HG02884 (cell line): ENCODE measurements at regions not wholly inside any gene's neighbourhood (a gene's known extent, or its start where the extent isn't known, plus 50 kb on each side); places are given as distances from the start of the nearest gene placed in this dataset.
"Not testable (repeated sequence)": the region's sequence is repeated elsewhere in the genome, so short reads cannot be mapped to it uniquely, and the experiment has no call there.

Experiments
- ATAC-seq: cut with Tn5 transposase; IDR thresholded peaks from one replicate; pipeline ENCODE4 v1.9.1; 2021; ENCODE audit warnings: mild to moderate bottlenecking, moderate library complexity; ENCODE audit not compliant: unreplicated experiment

DNA sequence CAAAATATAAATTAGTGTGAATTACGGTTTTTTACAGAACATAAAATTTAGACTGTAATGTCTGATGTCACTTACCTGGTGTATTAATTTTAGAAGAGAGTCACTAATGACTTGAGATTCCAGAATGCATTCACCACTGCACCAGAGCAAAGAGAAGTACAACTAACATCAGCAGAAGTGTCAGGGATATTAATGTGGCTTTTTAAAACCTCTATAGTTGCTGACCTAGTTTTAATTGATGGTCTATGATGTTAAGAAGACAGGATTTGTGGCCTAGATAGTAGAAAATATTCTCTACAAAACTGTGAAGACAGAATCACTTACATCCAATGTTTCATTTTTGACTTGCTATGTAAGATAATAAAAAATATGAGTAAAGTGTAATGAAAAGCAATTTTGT is 1181.6 kb downstream of the RAPGEF2 start:
- no peak for ATAC-seq

DNA sequence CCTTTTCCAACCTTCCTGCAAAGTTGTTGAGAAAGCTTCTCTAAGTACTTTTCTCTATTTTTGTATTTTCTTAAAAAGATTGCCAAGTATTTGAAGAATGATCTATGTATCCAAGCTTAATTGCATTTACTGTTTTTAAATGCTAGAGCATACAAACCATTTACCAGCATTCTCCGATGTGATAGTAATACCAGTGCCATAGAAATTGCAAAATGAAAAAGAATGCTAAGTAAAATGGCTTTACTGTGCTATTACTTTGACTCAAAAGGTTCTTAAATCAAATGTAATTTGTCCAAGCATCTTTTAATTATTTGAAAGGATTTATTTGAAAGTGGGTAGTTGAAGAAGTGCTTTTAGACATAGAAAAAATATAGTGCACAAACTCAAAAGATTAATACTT is 1183.2 kb downstream of the RAPGEF2 start:
- ATAC-seq, result no peak

DNA sequence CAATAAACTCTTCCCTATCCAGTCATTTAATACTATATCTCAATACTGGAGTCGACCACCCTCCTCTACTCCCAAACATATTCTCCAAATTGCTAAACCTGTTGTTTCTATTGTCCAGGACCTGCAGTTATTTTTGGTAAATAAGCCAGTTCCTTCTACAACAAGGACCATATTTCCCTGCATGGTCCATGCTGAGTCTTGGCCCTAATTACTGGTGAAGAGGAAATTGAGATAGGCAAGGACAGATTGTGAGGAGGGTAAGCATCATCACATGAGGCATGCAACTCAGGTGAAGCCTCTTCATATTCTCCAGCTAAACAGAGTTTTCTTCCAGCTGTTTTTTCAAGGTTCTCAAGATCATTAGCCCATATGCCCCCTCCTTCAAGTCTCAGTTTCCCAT is 1193.6 kb downstream of the RAPGEF2 start:
- no peak for ATAC-seq

DNA sequence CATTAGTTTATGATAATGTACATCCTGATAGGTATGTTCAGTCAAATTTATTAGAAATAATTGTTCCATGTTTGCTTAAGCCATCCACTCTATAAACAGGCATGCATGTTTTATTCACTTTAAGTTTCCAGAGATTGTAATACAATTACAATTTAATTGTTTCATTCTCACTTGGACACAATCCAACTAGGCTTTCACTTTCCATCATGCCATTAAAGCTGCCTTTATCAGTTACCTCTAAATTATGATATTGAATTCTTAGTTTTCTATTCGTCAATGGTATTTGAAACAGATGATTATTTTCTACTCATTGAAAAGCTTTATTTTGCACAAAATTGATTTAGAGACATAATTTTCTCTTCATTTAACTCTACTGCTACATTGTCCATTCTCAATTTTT is 1196.3 kb downstream of the RAPGEF2 start:
- ATAC-seq, result no peak

DNA sequence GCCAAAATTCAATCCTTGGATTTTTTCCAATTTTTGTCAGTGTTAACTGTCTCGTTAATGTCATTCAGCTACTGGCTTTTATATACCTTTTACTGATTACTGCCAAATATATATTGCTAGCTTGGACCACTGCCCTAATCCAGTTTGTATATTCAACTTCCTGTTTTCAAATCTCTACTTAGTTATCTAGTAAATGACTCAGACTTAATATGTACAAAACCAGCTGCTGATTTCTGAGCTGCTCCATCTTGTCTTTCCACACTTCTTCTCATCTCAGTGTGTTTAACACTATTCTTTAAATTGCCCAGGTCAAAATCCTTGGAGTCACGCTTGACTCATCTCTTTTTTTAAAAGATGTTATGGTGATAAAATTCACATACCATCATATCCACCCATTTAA is 1196.7 kb downstream of the RAPGEF2 start:
- no peak for ATAC-seq

DNA sequence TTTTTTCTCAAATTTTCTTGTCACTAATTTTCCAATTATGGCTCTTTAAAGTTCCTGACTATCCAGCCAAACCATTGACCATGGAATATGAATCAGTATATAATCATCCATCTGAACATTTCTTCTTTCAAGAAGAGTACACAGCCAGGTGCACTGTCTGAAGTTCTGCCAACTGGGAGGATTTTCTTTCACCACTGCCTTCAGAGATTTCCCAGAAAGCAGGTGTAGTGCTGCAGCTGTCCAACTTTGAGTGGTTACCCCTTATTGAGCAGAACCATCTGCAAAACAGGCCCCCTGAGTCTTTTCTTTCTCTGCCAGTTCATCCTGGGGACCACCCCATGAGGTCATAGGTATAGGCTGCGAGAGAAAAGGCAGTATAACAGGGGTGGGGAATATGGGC is 1213.2 kb downstream of the RAPGEF2 start:
- no peak for ATAC-seq

DNA sequence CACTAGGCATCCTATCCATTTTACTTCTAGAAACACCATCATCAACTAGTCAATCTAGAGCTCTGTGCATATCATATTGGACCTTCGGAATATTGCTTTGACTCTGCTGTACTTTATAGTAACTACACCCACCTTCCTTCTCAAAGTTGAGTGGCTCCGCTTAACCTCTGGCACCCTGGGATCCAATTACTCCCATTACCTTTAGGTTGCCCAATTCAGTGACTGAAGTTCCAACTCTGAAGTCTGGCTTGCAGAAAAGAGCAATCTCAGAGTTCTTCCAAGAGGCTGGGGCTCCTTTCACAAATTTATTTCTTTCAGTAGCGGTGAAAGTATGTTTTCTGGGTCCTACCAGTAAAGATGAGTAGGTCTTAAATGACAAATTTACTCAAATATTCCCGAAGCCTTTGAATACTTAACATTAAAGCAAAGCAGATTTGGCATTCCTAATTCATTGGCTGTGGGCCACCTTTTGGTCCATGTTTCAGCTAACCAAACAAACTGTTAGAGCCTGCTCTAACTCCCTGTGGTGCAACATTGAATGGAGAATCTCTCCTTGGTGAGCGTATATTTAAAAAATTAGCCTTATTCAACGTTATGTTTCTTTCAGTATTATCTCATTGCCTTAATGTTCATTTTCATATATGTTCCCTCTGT is 1215.8 kb downstream of the RAPGEF2 start:
- no peak for ATAC-seq

DNA sequence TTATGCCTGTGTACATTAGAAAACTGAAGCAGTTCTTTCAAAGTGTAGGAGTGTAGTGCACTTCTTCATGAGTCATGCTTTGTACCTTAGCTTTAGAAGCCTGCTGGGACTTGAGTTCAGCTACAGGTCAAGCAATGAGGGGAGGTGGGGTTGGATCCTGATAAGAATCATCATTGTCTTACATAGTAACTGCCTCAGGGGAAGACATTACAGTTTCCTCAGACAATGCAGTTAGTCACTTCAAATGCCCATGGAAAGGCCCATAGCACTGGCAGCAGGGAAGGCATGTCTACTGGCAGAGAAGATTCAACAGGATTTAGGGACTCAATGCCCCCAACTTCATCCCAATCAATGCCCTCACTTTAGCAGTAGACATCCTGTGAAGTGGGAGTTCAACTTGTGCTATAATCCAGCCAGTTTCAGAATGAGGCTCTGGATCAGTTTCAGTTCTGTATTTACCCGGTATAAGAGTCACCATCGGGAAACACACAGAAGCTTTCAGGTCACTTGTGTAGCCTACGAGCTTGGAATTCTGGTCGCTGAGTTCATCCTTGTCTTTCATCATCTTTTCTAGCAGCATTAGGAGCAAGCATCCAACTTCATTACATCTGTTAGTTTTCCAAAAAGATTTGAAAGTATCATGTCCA is 1216.5 kb downstream of the RAPGEF2 start:
- ATAC-seq, result no peak

DNA sequence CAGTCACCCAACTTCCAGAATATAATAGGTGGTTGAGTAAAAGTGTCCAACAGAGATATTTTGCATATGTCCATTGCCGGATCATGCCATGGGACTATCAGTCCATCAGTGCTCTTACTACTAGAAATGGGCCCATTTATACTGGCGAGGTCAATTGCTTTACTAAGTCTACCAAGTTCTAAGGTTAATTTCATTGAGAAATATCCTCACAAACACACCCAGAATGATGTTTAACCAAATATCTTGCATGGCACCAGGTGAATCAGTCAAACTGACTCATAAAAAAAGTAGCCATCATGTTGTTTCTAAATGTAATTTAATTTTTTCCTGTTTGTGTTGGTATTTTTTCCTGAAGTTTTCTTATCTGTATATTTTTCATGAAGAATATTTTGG is 1217.0 kb downstream of the RAPGEF2 start:
- ATAC-seq, result no peak

DNA sequence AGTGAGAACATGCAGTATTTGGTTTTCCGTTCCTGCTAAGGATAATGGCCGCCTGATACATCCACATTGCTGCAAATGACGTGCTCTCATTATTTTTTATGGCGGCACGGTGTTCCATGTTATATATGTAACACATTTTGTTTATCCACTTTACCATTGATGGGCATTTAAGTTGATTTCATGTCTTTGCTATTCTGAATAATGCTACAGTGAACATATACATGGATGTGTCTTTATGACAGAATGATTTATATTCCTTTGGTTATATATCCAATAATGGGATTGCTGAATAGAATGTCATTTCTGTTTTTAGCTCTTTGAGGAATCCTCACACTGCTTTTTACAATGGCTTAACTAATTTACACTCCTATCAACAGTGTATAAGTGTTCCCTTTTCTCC is 1223.2 kb downstream of the RAPGEF2 start:
- ATAC-seq, result no peak

DNA sequence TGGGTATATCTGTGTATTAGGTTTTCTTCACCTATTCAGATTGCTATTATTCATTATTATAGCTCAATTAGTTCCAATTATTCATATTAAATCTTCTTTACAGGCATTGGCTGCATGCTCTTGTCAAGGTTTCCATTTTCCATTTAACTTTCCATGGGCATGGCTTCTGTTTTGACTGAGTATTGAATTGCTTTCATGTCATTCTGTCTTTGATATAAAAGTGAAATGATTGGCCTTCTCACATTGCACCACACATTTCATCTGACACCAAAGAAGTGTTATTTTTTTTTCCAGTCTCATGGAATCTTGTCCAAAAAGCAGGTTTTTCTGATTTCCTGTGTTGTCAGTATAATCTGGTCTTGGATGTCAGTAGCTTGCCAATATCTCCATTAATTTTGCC is 1244.3 kb downstream of the RAPGEF2 start:
- ATAC-seq, result no peak

DNA sequence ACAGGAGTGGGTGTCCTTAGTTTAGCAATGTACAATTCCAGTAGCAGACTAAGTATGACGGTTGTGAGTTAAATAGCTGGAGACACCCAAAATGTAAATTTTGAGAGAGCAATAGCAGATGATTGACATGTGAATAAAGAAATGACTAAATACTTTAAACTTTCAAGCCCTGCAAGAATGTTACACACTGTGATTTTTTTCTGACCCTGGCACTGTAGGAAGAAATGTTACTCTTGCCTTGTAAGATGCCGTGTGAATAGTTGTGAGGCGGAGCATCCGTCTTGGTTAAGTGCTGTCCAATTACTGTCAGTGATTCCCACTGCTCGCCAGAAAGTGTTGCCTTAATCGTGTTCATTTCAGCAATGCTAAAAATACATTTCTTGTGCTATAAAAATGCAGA is 1248.1 kb downstream of the RAPGEF2 start:
- ATAC-seq, result no peak

DNA sequence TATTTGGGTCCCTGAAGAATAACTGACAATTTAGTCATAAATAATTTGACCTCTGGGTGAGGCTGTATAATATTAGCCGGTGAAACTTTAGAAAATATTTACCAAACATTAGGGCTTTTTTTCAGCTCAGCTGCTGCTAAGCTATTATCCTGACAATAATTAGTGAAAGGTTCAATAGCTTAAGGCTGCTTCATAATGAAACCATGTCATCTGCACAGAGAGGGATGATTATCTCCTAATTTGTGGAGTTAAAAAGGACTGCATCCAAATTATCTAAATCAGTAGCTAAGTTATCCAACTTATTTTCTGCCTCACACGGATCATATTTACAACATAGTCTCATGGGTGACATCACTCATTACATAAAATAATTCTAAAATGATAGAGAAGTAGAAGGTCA is 1249.8 kb downstream of the RAPGEF2 start:
- no peak for ATAC-seq

DNA sequence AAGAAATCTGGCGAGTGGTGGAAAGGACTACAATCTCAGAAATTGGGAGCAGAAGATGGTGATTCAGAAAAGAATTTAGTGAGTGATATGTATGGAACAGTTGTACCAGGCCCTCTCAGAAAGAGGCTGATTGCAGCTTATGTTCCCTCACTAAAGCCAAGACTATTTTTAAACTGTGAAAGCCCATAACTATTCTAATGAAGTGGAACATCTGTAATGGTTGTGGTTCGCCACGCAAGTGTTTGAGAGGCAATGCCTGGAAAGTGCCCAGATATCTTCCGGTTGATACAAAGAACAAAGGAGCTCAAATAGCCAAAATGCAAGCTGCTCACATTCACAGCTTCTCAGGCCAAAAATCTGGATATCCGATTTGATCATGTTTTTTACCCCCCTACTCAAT is 1250.7 kb downstream of the RAPGEF2 start:
- no peak for ATAC-seq

DNA sequence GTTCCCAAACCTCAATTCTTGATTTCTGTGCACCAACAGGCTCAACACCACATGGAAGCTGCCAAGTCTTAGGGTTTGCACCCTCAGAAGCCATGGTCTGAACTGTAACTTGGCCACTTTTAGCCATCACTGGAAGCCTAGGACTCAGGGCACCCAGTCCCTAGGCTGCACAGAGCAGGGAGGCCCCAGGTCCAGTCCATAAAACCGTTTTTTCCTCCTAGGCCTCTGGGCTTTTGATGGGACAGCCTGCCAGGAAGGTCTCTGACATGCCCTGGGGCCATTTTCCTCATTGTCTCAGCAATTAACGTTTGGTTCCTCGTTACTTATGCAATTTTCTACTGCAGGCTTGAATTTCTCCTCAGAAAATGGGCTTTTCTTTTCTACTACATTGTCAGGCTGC is 1259.6 kb downstream of the RAPGEF2 start:
- no peak for ATAC-seq

DNA sequence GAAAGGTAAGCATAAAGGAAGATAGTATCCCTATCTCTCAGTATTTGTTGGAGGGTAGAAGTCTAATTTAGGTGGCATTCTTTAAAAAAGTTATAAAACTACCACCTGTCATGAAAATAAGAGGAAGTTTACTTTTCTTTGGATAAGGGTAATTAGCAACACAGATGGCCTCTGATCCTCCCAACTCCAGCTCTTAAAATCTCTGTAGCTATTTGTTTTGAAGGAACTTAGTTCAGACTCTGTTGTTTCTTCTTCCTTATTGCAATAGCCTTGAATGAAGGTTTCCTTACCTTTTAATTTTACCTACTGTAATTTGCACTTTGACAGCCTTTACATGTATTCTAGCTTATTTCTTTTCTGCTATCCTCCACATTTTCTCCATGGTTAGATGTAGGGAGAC is 1261.3 kb downstream of the RAPGEF2 start:
- no peak for ATAC-seq

DNA sequence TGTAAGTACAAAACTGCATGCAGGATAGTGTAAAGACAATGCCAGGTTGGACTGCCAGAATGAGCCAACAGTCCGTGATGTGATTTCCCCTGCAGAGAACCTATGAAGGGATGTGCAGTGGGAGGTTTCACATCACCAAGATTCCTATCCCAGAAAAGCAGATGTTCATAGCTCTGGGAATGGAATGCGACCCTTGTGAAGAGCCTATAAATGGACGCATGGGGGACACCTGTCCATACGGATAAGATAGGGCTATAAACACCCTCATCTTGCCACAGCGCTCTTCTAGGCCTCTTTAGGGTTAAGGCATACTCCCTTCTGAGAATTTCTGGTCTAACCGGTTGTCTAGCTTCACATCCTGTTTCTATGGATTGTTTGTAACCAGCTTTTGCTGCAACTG is 1261.8 kb downstream of the RAPGEF2 start:
- not testable (repeated sequence) for ATAC-seq

DNA sequence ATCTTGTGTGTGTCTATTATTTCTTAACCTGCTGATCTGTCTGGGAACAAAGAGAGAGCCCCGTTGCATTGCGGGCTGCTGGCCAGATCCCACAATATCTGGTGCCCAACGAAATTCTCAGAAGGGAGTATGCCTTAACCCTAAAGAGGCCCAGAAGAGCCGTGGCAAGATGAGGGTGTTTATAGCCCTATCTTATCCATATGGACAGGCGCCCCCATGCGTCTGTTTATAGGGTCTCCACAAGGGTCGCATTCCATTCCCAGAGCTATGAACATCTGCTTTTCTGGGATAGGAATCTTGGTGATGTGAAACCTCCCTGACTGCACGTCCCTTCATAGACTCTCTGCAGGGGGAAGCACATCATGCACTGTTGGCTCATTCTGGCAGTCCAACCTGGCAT is 1262.5 kb downstream of the RAPGEF2 start:
- not testable (repeated sequence) for ATAC-seq

DNA sequence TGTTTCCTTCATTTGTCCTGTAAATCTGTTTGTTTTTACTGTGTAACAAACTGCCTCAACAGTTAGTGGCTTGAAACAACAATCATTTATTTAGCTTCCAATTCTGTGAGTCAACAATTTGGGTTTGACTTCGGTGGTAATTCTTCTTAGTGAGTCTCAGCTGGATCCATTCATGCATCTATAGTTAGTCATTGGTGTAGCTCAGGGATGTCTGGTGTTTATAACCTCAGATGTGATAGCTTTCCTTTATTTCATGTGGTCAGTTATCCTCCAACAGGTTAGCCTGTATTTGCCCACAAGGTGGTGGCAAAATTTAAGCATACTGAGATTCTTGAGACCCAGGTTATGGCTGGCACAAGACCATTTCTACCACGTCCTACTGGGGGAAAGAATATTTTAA is 1267.2 kb downstream of the RAPGEF2 start:
- no peak for ATAC-seq

DNA sequence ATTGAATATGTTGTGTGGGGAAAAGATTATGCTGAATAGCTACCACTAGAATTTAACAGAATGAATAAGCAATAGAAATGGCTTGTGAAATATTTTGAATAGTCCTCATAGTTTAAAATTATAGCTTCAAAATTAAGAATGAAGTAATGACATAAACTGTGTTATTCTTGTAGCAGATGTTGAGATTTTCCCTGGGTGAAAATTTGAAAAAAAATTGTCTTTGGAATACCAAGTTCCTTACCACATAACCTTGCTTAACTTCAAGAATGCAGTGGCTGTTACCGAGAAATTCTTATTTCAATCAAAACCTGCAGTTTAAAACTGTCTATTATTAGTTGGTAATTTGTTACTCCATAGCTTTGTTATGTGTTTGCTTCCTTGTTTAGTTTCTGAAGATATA is 1268.6 kb downstream of the RAPGEF2 start:
- no peak for ATAC-seq

DNA sequence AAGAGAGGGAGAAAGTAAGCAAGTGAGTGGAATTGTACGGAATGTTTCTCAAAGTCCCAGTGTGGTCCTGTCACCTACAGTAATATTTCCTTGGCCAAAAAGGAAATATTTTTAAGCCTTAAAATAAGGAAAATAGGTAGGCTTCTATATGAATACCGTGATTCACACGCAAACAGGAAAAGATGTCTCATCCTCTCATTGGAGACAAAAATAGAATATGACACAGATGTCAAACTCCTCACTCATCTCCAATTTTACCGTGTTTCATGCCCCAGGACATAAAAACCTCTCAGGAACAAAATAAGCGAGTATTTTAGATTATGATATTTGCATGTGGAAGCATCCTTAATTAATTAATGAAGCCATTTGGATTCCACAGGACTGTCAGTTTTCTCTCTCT is 1269.5 kb downstream of the RAPGEF2 start:
- ATAC-seq, result no peak

DNA sequence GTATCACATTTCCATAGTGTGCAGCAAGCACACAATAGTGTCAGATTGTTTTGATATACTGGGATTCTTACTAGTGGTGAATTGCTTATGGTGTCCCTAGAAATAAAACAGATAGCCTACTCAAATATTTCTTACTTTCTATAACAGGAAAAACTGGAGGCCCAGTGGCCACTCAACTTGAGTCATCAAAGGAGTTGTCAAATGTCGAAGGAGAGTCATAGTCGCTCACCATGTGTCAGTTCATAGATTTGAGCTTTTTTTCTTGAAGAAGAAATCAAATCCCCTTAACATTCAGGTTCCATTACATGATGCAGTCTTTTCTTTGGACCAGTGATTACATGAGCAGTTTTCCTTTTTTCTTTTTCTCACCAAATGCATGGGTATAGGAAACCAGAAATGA is 1271.0 kb downstream of the RAPGEF2 start:
- no peak for ATAC-seq
